HG03354 (cell line): ENCODE measurements at regions not wholly inside any gene's neighbourhood (a gene's known extent, or its start where the extent isn't known, plus 50 kb on each side); places are given as distances from the start of the nearest gene placed in this dataset.
"Not testable (repeated sequence)": the region's sequence is repeated elsewhere in the genome, so short reads cannot be mapped to it uniquely, and the experiment has no call there.

ENCODE experiments used
- ATAC-seq: cut with Tn5 transposase; IDR thresholded peaks from one replicate; pipeline ENCODE4 v1.9.1; 2021; ENCODE audit warnings: mild to moderate bottlenecking; ENCODE audit not compliant: unreplicated experiment, poor library complexity, severe bottlenecking

DNA sequence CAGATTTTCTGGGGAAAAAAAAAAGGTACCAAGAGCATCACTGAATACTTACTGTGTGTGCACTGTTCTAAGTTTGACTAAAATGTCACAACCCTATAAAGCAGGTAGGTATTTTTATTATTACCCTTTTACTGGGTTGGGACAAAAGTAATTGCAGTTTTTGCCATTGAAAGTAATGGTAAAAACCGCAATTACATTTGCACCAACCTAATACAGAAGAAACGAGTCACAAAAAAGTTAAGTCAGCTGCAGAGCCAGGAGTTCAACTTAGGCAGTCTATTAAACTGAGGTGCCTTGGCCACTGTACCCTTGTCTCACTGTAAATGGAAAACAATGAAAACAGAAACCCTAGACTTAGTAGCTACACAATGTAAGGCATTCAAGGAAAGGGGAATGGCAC, 281.9 kb downstream of the SUCLA2 start:
- no peak for ATAC-seq

DNA sequence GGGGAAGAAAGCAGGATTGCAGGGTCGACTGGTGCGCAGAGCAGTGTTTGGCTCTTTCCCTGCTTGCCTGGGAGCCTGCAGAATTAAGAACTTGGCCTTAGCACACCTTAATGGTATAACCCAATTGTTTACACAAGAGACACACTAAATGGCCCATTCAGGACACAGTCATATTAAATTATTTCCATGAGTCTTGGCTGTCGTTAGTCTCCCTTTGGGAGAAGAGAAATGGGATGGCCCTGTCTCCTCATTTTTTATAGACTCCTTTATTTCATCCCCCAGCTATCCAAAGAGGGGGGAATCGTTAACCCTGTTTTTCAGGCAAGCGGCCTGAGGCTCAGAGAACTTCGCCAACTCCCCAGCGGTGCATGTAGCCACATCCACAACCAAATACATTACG, 282.5 kb downstream of the SUCLA2 start:
- ATAC-seq: no peak

- no peak for ATAC-seq
Measured at GRCh38 chr13:47708386-47708785, 292.7 kb downstream of the SUCLA2 start.

GRCh38 chr13:47707414-47707813, 293.7 kb downstream of the SUCLA2 start:
- no peak for ATAC-seq

DNA sequence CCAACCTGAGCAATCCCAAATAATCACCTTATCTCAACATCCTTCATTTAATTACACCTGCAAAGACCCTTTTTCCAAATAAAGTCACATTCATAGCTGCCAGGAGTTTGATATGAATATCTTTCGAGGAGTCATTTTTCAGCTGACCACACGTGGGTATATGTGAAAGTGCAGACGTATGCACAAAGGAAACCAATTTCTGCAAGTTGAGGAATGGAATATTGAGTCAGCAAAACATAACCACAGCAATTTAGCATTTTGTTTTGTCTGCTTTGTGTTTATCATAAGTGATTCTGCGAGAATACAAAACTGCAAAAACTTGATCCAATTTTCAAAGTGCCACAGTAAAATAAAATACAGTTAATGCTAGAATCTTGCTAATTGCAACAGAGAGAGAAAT, 295.9 kb downstream of the SUCLA2 start:
- ATAC-seq: no peak

GRCh38 chr13:47696674-47697073, 304.4 kb downstream of the SUCLA2 start:
- no peak for ATAC-seq

DNA sequence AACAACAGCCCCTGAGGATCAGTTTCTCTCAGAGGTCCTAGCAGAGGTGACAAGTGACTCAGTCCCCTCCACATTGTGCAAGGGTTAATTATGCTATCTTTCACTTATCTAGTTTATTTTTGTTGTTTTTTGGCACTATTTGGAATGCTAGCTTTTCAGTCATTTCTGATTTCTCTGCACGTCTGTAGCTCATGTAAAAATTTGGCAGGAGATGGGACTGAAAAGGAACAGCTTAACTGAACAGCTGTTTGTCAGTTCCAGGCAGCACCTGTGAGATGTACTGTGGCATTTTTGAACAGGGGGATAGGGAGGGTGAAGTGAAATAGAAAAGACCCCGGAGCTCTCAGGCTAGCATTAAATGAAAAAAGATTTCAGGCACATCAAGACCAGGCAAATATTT, 313.5 kb downstream of the SUCLA2 start:
- no peak for ATAC-seq

DNA sequence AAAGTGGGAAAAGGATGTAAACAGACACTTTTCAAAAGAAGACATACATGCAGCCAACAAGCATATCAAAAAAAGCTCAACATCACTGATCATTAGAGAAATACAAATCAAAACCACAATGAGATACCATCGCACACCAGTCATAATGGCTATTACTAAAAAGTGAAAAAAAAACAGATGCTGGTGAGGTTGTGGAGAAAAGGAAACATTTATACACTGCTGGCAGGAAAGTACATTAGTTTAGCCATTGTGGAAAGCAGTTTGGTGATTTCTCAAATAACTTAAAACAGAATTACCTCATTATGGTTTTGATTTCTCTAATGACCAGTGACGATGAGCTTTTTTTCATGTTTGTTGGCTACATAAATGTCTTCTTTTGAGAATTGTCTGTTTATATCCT, 315.9 kb downstream of the SUCLA2 start:
- ATAC-seq: not testable (repeated sequence)

DNA sequence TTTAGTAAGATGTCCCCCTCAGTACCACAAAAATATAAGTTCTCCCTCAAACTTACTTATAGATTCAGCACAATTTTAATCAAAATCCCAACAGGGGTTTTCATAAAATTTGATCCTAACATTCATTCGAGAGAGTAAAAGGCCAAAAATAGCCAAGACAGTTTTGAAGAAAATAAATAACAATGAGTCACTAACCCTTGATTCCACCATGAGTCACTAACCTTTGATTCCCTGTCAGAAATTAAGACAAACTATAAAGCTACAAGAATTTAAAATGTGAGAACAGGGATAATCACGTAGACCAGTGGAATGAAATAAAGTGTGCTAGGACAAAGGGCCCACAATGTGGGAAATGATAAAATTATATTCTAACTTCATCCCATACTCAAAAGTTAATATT, 320.3 kb downstream of the SUCLA2 start:
- no peak for ATAC-seq

DNA sequence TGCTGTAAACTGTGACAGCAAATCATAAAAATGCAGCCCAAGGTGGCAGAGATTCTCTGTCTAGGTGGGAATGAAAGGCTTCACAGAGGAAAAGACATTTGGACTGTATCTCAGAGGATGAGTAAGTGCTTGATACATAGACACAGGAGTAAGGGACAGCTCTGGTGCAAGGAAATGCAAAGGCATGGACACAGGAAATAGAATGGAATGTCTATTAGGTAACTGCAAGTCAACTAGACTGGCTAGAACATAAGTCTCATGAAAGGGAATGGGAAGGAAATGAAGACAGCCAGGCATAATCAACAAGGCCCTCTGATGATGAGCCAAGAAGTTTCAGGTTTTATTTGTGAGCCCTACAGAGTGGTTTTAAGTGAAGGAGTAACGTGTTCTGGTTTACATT, 321.7 kb downstream of the SUCLA2 start:
- ATAC-seq: no peak

GRCh38 chr13:47678201-47678968, 322.7 kb downstream of the SUCLA2 start:
- no peak for ATAC-seq

DNA sequence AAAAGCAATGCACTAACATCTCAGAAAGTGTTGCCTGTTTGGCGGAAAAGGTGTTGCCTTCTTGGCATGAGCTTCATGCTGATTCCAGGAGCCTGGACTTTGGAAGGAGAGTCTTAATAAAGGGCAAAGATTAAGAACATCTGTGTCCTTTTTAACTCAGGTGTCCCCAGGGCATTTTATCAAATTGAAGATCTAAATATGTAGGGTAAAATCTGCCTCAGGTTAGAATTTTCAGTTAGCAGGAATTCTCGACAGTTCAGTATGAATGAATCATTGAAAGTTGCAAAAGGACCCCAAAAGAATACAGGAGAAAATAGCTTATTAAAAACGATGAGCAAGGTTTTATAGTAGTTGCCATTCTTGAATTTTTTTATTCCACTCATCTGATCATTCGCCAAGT, 325.2 kb downstream of the SUCLA2 start:
- no peak for ATAC-seq

DNA sequence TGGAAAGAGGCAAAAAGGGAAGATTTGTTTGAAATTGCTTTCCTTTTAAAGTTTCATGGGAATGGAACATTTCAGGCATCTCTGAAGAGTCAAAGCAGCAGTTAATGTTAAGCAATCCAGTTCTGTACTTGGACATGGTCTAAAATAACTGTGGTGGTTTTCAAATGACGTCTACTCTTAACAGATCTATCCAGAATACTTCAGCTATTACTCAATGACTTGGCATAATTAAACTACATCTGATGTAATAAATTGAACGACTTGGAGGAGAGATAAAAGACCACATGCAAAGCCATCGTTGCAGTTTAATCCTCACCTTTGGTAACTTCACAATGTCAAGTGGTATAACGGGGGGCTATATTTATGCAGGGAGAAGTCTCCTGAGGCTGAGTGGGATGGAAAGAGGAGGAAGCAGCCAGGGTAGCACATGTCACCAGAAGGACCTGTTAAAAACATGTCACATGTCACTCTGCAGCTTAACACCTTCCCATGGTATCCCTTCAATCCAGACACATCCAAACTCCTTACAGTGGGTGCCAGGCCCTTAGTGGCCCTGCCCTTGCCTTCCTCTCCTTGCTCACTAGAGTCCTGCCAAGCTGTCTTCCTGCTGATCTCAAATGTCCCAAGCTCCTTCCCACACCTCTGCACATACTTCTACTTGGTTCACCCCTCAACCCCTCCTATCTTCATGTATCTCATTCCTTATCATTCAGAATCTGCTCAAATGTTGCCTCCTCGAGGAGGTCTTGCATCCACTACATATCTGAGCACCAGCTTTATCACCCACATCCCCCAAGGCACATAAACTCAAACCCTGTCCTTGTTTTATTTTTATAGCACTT, 327.8 kb downstream of the SUCLA2 start:
- no peak for ATAC-seq

DNA sequence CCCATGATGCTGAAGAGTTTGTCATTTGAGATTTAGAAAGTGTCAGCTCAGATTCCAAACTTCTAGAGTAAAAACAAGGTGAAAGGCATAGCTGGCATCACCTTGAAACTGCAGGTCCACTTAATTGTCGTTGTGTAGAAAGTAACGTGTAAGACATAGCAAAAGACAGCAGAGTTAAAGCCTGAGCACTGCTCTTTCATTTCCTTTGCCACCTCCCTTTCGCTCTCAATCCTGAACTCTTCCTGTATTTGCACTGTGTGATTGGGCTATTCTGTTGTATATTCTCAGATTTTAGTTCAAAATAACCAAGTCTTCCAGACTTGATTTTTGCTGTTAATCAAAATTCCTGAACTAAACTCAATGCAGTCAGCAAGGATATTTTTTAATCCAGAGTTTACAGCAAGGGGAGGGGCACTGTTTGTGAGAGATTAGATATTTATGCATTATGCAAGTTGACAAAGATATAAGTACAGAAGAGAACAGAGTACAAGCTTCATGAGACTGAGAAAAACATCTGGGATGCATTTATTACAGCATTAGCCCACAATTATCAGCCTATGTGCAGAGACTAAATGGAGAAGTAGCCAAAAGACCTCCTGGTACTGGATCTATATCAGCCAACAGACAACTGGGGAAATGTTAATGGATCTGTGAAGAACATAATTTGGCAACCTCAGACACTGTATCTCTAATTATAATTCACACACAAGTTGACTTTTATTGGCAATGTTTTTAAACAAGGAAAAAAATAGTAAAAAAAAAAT, 328.6 kb downstream of the SUCLA2 start:
- ATAC-seq: no peak

- no peak for ATAC-seq
Measured at GRCh38 chr13:47671776-47672175, 329.3 kb downstream of the SUCLA2 start.

- ATAC-seq: no peak
Measured at GRCh38 chr13:47665043-47665442, 336.0 kb downstream of the SUCLA2 start.

DNA sequence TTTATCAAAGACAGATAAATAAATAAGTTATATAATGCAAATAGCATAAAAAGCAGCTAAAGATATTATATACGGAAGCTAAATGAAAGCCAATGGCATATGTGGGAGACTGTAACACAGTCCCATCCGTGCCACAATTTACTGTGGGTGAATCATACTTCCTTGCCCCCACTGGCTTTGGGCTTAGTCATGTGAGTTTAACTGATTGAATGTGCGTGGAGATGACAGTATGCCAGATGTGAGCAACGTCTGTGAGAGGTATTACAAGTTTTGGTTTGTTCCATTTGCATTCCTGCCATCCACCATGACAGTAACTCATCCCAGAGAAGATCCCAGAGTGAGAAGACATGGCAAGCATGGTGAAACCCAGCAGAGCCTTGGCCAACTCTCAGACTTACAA, 340.0 kb downstream of the SUCLA2 start:
- no peak for ATAC-seq

DNA sequence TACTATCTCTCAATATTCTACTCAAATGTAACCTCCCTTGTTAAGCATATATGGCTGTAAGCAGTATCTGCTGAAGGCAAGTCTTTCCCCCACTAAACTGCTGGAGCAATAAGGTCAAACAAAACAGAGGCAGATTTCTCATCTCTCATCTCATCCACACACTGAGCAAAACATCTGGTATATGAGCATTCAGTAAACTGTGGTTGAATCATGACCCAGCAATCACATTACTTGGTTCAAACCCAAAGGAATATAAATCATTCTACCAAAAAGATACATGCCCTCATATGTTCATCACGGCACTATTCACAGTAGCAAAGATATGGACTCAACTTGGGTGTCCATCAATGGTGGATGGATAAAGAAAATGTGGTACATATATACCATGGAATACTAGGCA, 344.4 kb downstream of the SUCLA2 start:
- ATAC-seq: no peak

DNA sequence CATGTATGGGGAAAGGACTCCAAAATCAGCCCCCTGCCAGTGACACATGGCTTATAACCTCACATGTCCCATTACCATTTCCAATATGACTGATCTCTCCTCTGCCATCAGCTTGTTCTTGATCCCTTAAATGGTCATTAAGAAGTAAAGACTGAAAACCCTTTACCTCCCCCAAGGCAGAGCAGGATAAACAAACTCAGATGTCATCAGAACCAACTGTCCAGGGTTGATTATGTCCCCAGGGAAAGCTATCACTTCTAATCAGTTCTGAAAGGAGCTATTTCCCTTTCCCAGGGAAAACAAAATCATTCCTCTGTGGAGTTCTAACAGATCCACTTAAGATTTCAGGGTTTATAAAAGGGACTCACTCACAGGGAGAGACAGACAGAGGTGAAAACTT, 350.9 kb downstream of the SUCLA2 start:
- no peak for ATAC-seq

- ATAC-seq: no peak
Measured at GRCh38 chr13:47647001-47647400, 354.1 kb downstream of the SUCLA2 start.
